ENCODE measurements at regions not wholly inside any gene's neighbourhood (a gene's known extent, or its start where the extent isn't known, plus 50 kb on each side); places are given as distances from the start of the nearest gene placed in this dataset.

- Histone ChIP-seq H3K9me2 (ENCODE audit: insufficient read depth) (no peaks in the 10 kb centered on the region), H3K9ac (no peak overlapping the region), H3K27me3 (replicated peaks; ENCODE audit: insufficient read depth) (no peaks in the 10 kb centered on the region), H3K9me3 (ENCODE audit: low read depth) (no peaks in the 10 kb centered on the region), H3F3A (ENCODE audit: insufficient read depth) (no peaks in the 10 kb centered on the region), H3K79me2 (ENCODE audit: insufficient read depth) (no peaks in the 10 kb centered on the region), H4K20me1 (ENCODE audit: insufficient read depth) (no peaks in the 10 kb centered on the region), H3K4me3 (no peak overlapping the region), H3K36me3 (ENCODE audit: low read depth) (no peaks in the 10 kb centered on the region), H3K27ac (no peak overlapping the region), H2AFZ (no peak overlapping the region), H3K4me2 (ENCODE audit: unreplicated experiment) (no peak overlapping the region), H3K4me1 (ENCODE audit: insufficient read depth) (no peaks in the 10 kb centered on the region)
- in situ Hi-C loops (cut with MboI), result no loop called here
- TF ChIP-seq EZH2 (IDR thresholded peaks at IDR 0.05; ENCODE audit: insufficient read depth, poor library complexity, severe bottlenecking) (no peak), EZH2phosphoT487 (IDR thresholded peaks at IDR 0.05; ENCODE audit: insufficient read depth, low read depth) (no peak)
- no peak for DNase-seq
- WGBS, 2 experiments (ENCODE audit: low coverage in 1 of 2, low lambda C conversion rate in 2 of 2, missing lambda C conversion rate in 2 of 2), result 19 to 21% methylated on average over 1 of the region's 1 CpG
Measured at GRCh38 chr3:25239042-25239441, 189.0 kb upstream of the RARB start.

- no peak for TF ChIP-seq EZH2phosphoT487 (IDR thresholded peaks at IDR 0.05; ENCODE audit: insufficient read depth, low read depth)
- no peak for TF ChIP-seq EZH2 (IDR thresholded peaks at IDR 0.05; ENCODE audit: insufficient read depth, poor library complexity, severe bottlenecking)
- H3K4me1 ChIP-seq (ENCODE audit: insufficient read depth), result no peaks in the 10 kb centered on the region
- no peak for DNase-seq
- H3K27ac ChIP-seq, result no peak overlapping the region
- no peaks in the 10 kb centered on the region for H3K27me3 ChIP-seq (replicated peaks; ENCODE audit: insufficient read depth)
- no peaks in the 10 kb centered on the region; the same call in 1 of the 2 replicates for H4K20me1 ChIP-seq (ENCODE audit: insufficient read depth)
- H3K9me3 ChIP-seq (ENCODE audit: low read depth), result no peaks in the 10 kb centered on the region
- H3K79me2 ChIP-seq (ENCODE audit: insufficient read depth), result no peaks in the 10 kb centered on the region
- H3F3A ChIP-seq (ENCODE audit: insufficient read depth), result no peaks in the 10 kb centered on the region
- no peak overlapping the region for H3K4me3 ChIP-seq
- in situ Hi-C loops (cut with MboI), result no loop called here
- H3K9ac ChIP-seq, result no peak overlapping the region
- WGBS, 2 experiments (ENCODE audit: low coverage in 1 of 2, low lambda C conversion rate in 2 of 2, missing lambda C conversion rate in 2 of 2), result 34 to 52% methylated on average over 5 of the region's 5 CpGs
- no peaks in the 10 kb centered on the region for H3K9me2 ChIP-seq (ENCODE audit: insufficient read depth)
- H3K4me2 ChIP-seq (ENCODE audit: unreplicated experiment), result no peak overlapping the region
- no peak overlapping the region for H2AFZ ChIP-seq
- H3K36me3 ChIP-seq (ENCODE audit: low read depth), result no peaks in the 10 kb centered on the region
Measured at GRCh38 chr3:25246913-25247312, 181.2 kb upstream of the RARB start.

- Histone ChIP-seq H3K9me2 (ENCODE audit: insufficient read depth) (no peaks in the 10 kb centered on the region), H3K4me3 (no peak overlapping the region), H3K4me1 (ENCODE audit: insufficient read depth) (no peaks in the 10 kb centered on the region), H3F3A (ENCODE audit: insufficient read depth) (no peaks in the 10 kb centered on the region), H3K27me3 (replicated peaks; ENCODE audit: insufficient read depth) (no peaks in the 10 kb centered on the region), H3K79me2 (ENCODE audit: insufficient read depth) (no peaks in the 10 kb centered on the region), H3K27ac (no peak overlapping the region), H4K20me1 (ENCODE audit: insufficient read depth) (no peaks in the 10 kb centered on the region; the same call in 1 of the 2 replicates), H3K9me3 (ENCODE audit: low read depth) (no peaks in the 10 kb centered on the region), H3K4me2 (ENCODE audit: unreplicated experiment) (no peak overlapping the region), H2AFZ (no peak overlapping the region), H3K36me3 (ENCODE audit: low read depth) (no peaks in the 10 kb centered on the region), H3K9ac (no peak overlapping the region)
- in situ Hi-C loops (cut with MboI), result no loop called here
- 3 to 10% methylated on average over 1 of the region's 1 CpG for WGBS, 2 experiments (ENCODE audit: low coverage in 1 of 2, low lambda C conversion rate in 2 of 2, missing lambda C conversion rate in 2 of 2)
- TF ChIP-seq EZH2phosphoT487 (IDR thresholded peaks at IDR 0.05; ENCODE audit: insufficient read depth, low read depth), result no peak
- TF ChIP-seq EZH2 (IDR thresholded peaks at IDR 0.05; ENCODE audit: insufficient read depth, poor library complexity, severe bottlenecking), result no peak
- no peak for DNase-seq
Measured at GRCh38 chr3:25252291-25252690, 175.8 kb upstream of the RARB start.

- no peaks in the 10 kb centered on the region for H3K36me3 ChIP-seq (ENCODE audit: low read depth)
- H3K4me1 ChIP-seq (ENCODE audit: insufficient read depth), result no peaks in the 10 kb centered on the region
- no peak overlapping the region for H2AFZ ChIP-seq
- H4K20me1 ChIP-seq (ENCODE audit: insufficient read depth), result no peaks in the 10 kb centered on the region
- no peak overlapping the region for H3K27ac ChIP-seq
- H3K4me2 ChIP-seq (ENCODE audit: unreplicated experiment), result no peak overlapping the region
- H3K9me2 ChIP-seq (ENCODE audit: insufficient read depth), result no peaks in the 10 kb centered on the region
- 0 to 4% methylated on average over 2 of the region's 2 CpGs for WGBS, 2 experiments (ENCODE audit: low coverage in 1 of 2, low lambda C conversion rate in 2 of 2, missing lambda C conversion rate in 2 of 2)
- in situ Hi-C loops (cut with MboI), result no loop called here
- H3K9ac ChIP-seq, result no peak overlapping the region
- TF ChIP-seq EZH2phosphoT487 (IDR thresholded peaks at IDR 0.05; ENCODE audit: insufficient read depth, low read depth) (no peak), EZH2 (IDR thresholded peaks at IDR 0.05; ENCODE audit: insufficient read depth, poor library complexity, severe bottlenecking) (no peak)
- no peaks in the 10 kb centered on the region for H3K9me3 ChIP-seq (ENCODE audit: low read depth)
- DNase-seq, result no peak
- H3K4me3 ChIP-seq, result no peak overlapping the region
- H3K27me3 ChIP-seq (replicated peaks; ENCODE audit: insufficient read depth), result no peaks in the 10 kb centered on the region
- no peaks in the 10 kb centered on the region for H3K79me2 ChIP-seq (ENCODE audit: insufficient read depth)
- no peaks in the 10 kb centered on the region for H3F3A ChIP-seq (ENCODE audit: insufficient read depth)
Measured at GRCh38 chr3:25257026-25257425, 171.0 kb upstream of the RARB start.

- Histone ChIP-seq H3F3A (ENCODE audit: insufficient read depth) (no peaks in the 10 kb centered on the region), H3K36me3 (ENCODE audit: low read depth) (no peaks in the 10 kb centered on the region), H3K27me3 (replicated peaks; ENCODE audit: insufficient read depth) (no peaks in the 10 kb centered on the region), H3K9me3 (ENCODE audit: low read depth) (no peaks in the 10 kb centered on the region), H3K9ac (no peak overlapping the region), H3K4me3 (no peak overlapping the region), H3K9me2 (ENCODE audit: insufficient read depth) (no peaks in the 10 kb centered on the region), H3K79me2 (ENCODE audit: insufficient read depth) (no peaks in the 10 kb centered on the region), H3K4me2 (ENCODE audit: unreplicated experiment) (no peak overlapping the region), H2AFZ (no peak overlapping the region), H3K27ac (no peak overlapping the region), H4K20me1 (ENCODE audit: insufficient read depth) (no peaks in the 10 kb centered on the region), H3K4me1 (ENCODE audit: insufficient read depth) (no peaks in the 10 kb centered on the region)
- in situ Hi-C loops (cut with MboI), result no loop called here
- WGBS, 2 experiments (ENCODE audit: low coverage in 1 of 2, low lambda C conversion rate in 2 of 2, missing lambda C conversion rate in 2 of 2), result 0 to 2% methylated on average over 3 of the region's 3 CpGs
- TF ChIP-seq EZH2 (IDR thresholded peaks at IDR 0.05; ENCODE audit: insufficient read depth, poor library complexity, severe bottlenecking) (no peak), EZH2phosphoT487 (IDR thresholded peaks at IDR 0.05; ENCODE audit: insufficient read depth, low read depth) (no peak)
- no peak for DNase-seq
Measured at GRCh38 chr3:25259871-25260270, 168.2 kb upstream of the RARB start.

Data from GM23248 (cell line).